NB4 (cell line): ENCODE measurements at regions not wholly inside any gene's neighbourhood (a gene's known extent, or its start where the extent isn't known, plus 50 kb on each side); places are given as distances from the start of the nearest gene placed in this dataset.

Source experiments
- CTCF ChIP-seq: IDR thresholded peaks from one replicate; pipeline ENCODE4 v1.5.1; 2012; ENCODE audit warnings: low read depth, low read length
- MYC ChIP-seq: IDR thresholded peaks from 2 replicates; pipeline ENCODE4 v1.6.1; 2011; ENCODE audit warnings: low read depth, low read length
- POLR2A ChIP-seq: IDR thresholded peaks from 2 replicates; pipeline ENCODE4 v1.6.1; 2011; ENCODE audit warnings: mild to moderate bottlenecking; ENCODE audit not compliant: insufficient read length; ENCODE audit errors: extremely low read depth
- TF ChIP-seq, protein P1 (sequence below): IDR thresholded peaks from 2 replicates; pipeline ENCODE4 v1.6.1; 2011; ENCODE audit warnings: low read depth, low read length

GRCh38 chr5:152638996-152639552 is 234.0 kb upstream of the NMUR2 start:
- no peak for TF ChIP-seq POLR2A
- TF ChIP-seq CTCF: no peak
- TF ChIP-seq, protein P1, sequence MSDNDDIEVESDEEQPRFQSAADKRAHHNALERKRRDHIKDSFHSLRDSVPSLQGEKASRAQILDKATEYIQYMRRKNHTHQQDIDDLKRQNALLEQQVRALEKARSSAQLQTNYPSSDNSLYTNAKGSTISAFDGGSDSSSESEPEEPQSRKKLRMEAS: no peak
- no peak for TF ChIP-seq MYC
